Activated naive CD4-positive, alpha-beta T cell treated with anti-CD3 and anti-CD28 coated beads for 36 hours (primary cell): ENCODE measurements at regions not wholly inside any gene's neighbourhood (a gene's known extent, or its start where the extent isn't known, plus 50 kb on each side); places are given as distances from the start of the nearest gene placed in this dataset.

Experiments used
- CTCF ChIA-PET: fragments of 350-600 bp; sonication (Branson Sonifier 250); formaldehyde crosslinking; loops from one replicate; lab custom pipeline; 2021; ENCODE audit warnings: antibody characterized with exemption; lab: Charles Lee
- DNase-seq: peaks from one replicate; pipeline ENCODE4 v3.0.0-alpha.2; 2020
- H3K27ac Mint-ChIP-seq: one replicate; pipeline ENCODE4 v1.8.0; 2021; ENCODE audit warnings: mild to moderate bottlenecking, mixed read lengths
- H3K27me3 Mint-ChIP-seq: one replicate; pipeline ENCODE4 v1.8.0; 2021; ENCODE audit warnings: low read depth, mixed read lengths
- H3K36me3 Mint-ChIP-seq: one replicate; pipeline ENCODE4 v1.8.0; 2021; ENCODE audit warnings: low read depth, mixed read lengths
- H3K4me1 Mint-ChIP-seq: one replicate; pipeline ENCODE4 v1.8.0; 2021; ENCODE audit warnings: low read depth, mixed read lengths
- H3K4me3 Mint-ChIP-seq: one replicate; pipeline ENCODE4 v1.8.0; 2021; ENCODE audit warnings: mild to moderate bottlenecking, moderate library complexity, mixed read lengths
- H3K9me3 Mint-ChIP-seq: one replicate; pipeline ENCODE4 v1.8.0; 2021; ENCODE audit warnings: mixed read lengths
- intact Hi-C: fragments of 100-400 bp; cut with micrococcal nuclease; formaldehyde crosslinking; loops from one replicate; pipeline ENCODE4 v1.15.1; 2023

- DNase-seq, result no peak
- Mint-ChIP-seq H3K36me3 (no peaks in the 10 kb centered on the region), H3K4me3 (no peak overlapping the region), H3K9me3 (no peaks in the 10 kb centered on the region), H3K27ac (no peak overlapping the region), H3K27me3 (no peaks in the 10 kb centered on the region), H3K4me1 (no peaks in the 10 kb centered on the region)
- intact Hi-C loops, result no loop called here
- CTCF ChIA-PET, result no interaction called here
These were observed 71.2 kb downstream of the PSMG1 start for GRCh38 chr21:39111931-39112550.

- Mint-ChIP-seq H3K4me3 (no peak overlapping the region), H3K4me1 (no peaks in the 10 kb centered on the region), H3K9me3 (no peaks in the 10 kb centered on the region), H3K27me3 (no peaks in the 10 kb centered on the region), H3K27ac (no peak overlapping the region), H3K36me3 (no peaks in the 10 kb centered on the region)
- no peak for DNase-seq
- intact Hi-C loops, result no loop called here
- CTCF ChIA-PET, result no interaction called here
These were observed 72.8 kb downstream of the PSMG1 start for GRCh38 chr21:39110431-39110830.

- Mint-ChIP-seq H3K9me3 (no peaks in the 10 kb centered on the region), H3K27ac (no peak overlapping the region), H3K4me1 (no peaks in the 10 kb centered on the region), H3K36me3 (no peaks in the 10 kb centered on the region), H3K27me3 (no peaks in the 10 kb centered on the region), H3K4me3 (no peak overlapping the region)
- CTCF ChIA-PET, result no interaction called here
- DNase-seq, result no peak
- intact Hi-C loops, result no loop called here
These were observed 73.5 kb downstream of the PSMG1 start for GRCh38 chr21:39109596-39110210.

DNA sequence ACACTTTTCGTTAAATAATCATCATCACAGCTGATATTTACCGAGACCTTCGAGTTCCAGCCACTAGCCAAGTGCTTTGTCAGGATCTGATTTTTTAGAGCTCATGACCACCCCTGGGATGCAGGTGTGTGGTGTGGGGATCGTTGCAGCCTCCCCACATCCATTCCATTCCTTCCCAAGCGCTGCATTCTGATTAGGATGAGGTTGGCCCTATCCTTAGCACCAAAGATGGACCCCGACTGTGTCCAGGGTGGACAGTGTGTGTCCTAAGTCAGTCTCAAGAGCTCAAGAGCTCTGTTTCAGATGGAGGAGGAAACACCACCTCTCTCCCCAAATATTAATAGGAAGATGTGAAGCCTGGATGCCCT, 74.1 kb downstream of the PSMG1 start:
- Mint-ChIP-seq H3K36me3 (no peaks in the 10 kb centered on the region), H3K27ac (no peak overlapping the region), H3K9me3 (no peaks in the 10 kb centered on the region), H3K4me1 (no peaks in the 10 kb centered on the region), H3K4me3 (no peak overlapping the region), H3K27me3 (no peaks in the 10 kb centered on the region)
- intact Hi-C loops, result no loop called here
- CTCF ChIA-PET, result no interaction called here
- DNase-seq, result no peak

GRCh38 chr21:39108291-39109162, 74.7 kb downstream of the PSMG1 start:
- H3K4me1 Mint-ChIP-seq, result no peaks in the 10 kb centered on the region
- no peak overlapping the region for H3K27ac Mint-ChIP-seq
- H3K27me3 Mint-ChIP-seq, result peaks cover 2% of the 10 kb centered on the region
- no peaks in the 10 kb centered on the region for H3K9me3 Mint-ChIP-seq
- no peaks in the 10 kb centered on the region for H3K36me3 Mint-ChIP-seq
- CTCF ChIA-PET, result no interaction called here
- no peak overlapping the region for H3K4me3 Mint-ChIP-seq
- no peak for DNase-seq
- intact Hi-C loops, result no loop called here

DNA sequence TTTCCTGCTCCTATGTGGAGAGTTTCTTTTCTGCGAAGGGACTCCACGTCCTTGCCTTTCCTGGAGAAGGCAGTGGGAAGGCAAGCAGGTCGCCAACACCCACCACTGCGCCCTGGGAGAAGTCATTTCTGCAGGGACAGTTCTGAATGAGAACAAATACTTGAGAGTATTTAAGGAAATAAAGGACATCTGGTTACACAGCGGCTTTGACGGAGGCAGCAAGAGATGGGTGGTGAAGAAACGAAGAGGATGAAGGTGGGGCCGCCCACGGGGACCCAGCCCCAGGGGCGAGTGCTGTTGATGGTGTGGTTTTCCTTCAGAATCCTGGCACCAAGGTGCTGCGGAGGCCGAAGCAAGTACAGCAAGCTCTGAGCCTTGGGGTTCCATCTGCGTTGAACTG, 75.5 kb downstream of the PSMG1 start:
- no peak overlapping the region for H3K27ac Mint-ChIP-seq
- no peaks in the 10 kb centered on the region for H3K36me3 Mint-ChIP-seq
- CTCF ChIA-PET, result no interaction called here
- DNase-seq, result no peak
- no peak overlapping the region for H3K4me3 Mint-ChIP-seq
- intact Hi-C loops, result no loop called here
- peaks cover 7% of the 10 kb centered on the region for H3K27me3 Mint-ChIP-seq
- H3K9me3 Mint-ChIP-seq, result no peaks in the 10 kb centered on the region
- no peaks in the 10 kb centered on the region for H3K4me1 Mint-ChIP-seq

- Mint-ChIP-seq H3K4me1 (no peaks in the 10 kb centered on the region), H3K4me3 (no peak overlapping the region), H3K27me3 (peaks cover 7% of the 10 kb centered on the region), H3K27ac (no peak overlapping the region), H3K36me3 (no peaks in the 10 kb centered on the region), H3K9me3 (no peaks in the 10 kb centered on the region)
- CTCF ChIA-PET, result no interaction called here
- intact Hi-C loops, result no loop called here
- DNase-seq, result no peak
These were observed 76.3 kb downstream of the PSMG1 start for GRCh38 chr21:39106881-39107462.

- intact Hi-C loops, result no loop called here
- Mint-ChIP-seq H3K36me3 (no peaks in the 10 kb centered on the region), H3K4me3 (no peak overlapping the region), H3K9me3 (no peaks in the 10 kb centered on the region), H3K27me3 (peaks cover 7% of the 10 kb centered on the region), H3K27ac (no peak overlapping the region), H3K4me1 (no peaks in the 10 kb centered on the region)
- DNase-seq, result no peak
- CTCF ChIA-PET, result interaction anchor here (0.9 kb wide), 1 partner anchor 45 kb away, joined by 5 read pairs; no protein-coding TSS in a partner anchor
These were observed 77.4 kb downstream of the PSMG1 start for GRCh38 chr21:39105836-39106235.

DNA sequence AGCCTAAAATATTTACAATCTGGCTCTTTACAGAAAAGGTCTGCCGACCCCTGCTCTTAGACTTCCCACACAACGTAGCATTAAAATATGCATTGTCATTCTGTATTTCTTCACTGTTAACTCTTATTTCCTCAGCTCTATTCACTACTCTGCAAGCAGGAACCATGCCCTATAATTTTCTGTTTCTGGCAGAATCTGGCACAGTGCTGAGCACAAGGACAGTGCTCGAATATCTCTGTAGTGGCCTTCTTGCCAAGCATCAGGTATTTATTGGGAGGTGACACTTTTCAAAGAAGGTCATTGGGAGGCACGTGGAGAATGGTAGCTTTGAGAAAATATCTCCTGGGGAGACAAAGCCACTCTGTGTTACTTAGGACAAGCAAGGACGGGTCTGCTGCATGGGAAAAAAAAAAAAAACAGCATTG, 77.9 kb downstream of the PSMG1 start:
- Mint-ChIP-seq H3K4me3 (no peak overlapping the region), H3K36me3 (no peaks in the 10 kb centered on the region), H3K27me3 (peaks cover 7% of the 10 kb centered on the region), H3K4me1 (no peaks in the 10 kb centered on the region), H3K9me3 (no peaks in the 10 kb centered on the region), H3K27ac (no peak overlapping the region)
- intact Hi-C loops, result no loop called here
- CTCF ChIA-PET, result interaction anchor here (0.9 kb wide), 1 partner anchor 45 kb away, joined by 5 read pairs; no protein-coding TSS in a partner anchor
- no peak for DNase-seq

DNA sequence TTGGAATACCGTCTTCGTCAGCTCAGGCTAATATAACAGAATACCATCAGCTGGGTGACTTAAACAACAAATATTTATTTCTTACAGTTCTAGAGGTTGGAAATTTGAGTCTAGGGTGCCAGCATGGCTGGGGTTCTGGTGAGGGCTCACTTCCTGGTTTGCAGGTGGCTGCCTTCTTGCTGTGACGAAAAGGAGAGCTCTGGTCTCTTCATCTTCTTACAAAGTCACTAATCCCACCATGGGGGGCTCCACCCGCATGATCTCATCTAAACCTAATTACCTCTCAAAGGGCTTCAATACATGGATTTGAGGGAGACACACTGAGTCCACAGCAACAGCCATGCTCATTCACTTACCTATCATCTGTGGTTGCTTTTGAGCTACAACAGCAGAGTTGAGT, 78.3 kb downstream of the PSMG1 start:
- no peaks in the 10 kb centered on the region for H3K9me3 Mint-ChIP-seq
- H3K4me3 Mint-ChIP-seq, result no peak overlapping the region
- intact Hi-C loops, result no loop called here
- no peak for DNase-seq
- H3K4me1 Mint-ChIP-seq, result no peaks in the 10 kb centered on the region
- no peaks in the 10 kb centered on the region for H3K36me3 Mint-ChIP-seq
- H3K27ac Mint-ChIP-seq, result no peak overlapping the region
- H3K27me3 Mint-ChIP-seq, result peaks cover 7% of the 10 kb centered on the region
- CTCF ChIA-PET, result no interaction called here

DNA sequence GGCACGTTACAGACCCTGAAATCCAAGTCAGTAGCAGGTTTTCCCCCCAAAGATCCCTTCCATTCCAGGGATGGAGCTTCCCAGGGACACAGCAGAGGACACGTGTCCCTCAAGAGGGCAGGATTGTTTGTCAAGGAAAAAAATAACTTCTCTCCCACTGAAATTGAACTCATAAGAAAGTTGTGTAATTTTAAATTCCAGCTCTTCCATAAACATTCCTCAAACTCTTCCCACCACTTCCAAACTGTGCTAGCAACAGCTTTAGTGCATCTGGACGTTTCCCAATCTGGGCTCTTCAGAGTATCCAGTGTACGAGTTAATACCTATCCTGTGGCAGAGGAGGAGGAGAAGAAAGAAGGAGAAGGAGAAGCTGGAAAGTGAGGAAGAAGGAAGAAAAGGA, 79.6 kb downstream of the PSMG1 start:
- intact Hi-C loops, result no loop called here
- Mint-ChIP-seq H3K4me1 (no peaks in the 10 kb centered on the region), H3K27ac (no peak overlapping the region), H3K36me3 (no peaks in the 10 kb centered on the region), H3K4me3 (no peak overlapping the region), H3K27me3 (peaks cover 7% of the 10 kb centered on the region), H3K9me3 (no peaks in the 10 kb centered on the region)
- CTCF ChIA-PET, result interaction anchor here (0.7 kb wide), 2 partner anchors 20 to 224 kb away, joined by 3 read pairs; no protein-coding TSS in a partner anchor
- no peak for DNase-seq

GRCh38 chr21:39099859-39100258, 83.4 kb downstream of the PSMG1 start:
- Mint-ChIP-seq H3K4me3 (no peak overlapping the region), H3K36me3 (no peaks in the 10 kb centered on the region), H3K9me3 (no peaks in the 10 kb centered on the region), H3K27me3 (peaks cover 7% of the 10 kb centered on the region), H3K27ac (no peak overlapping the region), H3K4me1 (no peaks in the 10 kb centered on the region)
- CTCF ChIA-PET, result no interaction called here
- DNase-seq, result no peak
- intact Hi-C loops, result loop anchor here (5.0 kb wide), 1 partner anchor 287 kb away; no protein-coding TSS in a partner anchor
